ENCODE measurements at regions not wholly inside any gene's neighbourhood (a gene's known extent, or its start where the extent isn't known, plus 50 kb on each side); places are given as distances from the start of the nearest gene placed in this dataset.
A peak's percentile ranks its signal among the peaks of the same experiment; 100 is the strongest.

DNA sequence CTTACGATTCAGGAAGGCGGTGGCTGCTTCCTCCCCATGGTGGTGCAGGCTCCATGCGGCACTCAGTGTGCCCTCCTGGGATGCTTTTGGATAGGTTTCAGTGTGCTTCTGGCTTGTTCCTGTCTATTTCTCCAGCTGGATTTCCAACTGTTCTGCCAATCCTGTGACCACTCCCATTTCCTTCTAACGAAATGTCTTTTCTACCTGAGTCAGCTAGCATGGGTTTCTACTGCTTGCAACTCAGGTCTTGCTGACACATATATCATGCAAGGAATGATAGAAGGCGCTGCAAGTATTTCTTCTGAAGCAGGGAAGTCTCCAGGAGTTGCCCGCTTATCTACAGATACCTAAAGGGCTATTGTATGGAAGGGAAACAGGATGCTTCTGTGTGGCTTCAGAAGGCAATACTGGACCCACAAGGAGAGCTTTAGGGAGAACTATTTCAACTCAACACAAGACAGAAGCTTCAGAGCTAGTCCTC, 244.4 kb downstream of the OPA1 start:
- Histone ChIP-seq H3K4me3 (no peak overlapping the region), H3K4me1 (replicated peaks in 1 of 2) (no peaks in the 10 kb centered on the region), H3K27ac (no peak overlapping the region)
- in situ Hi-C loops (cut with MboI; ENCODE audit: low pct_unique_long_range_greater_than_20kb in 2 of 9, low sequenced_read_pairs in 9 of 9, unreplicated experiment in 9 of 9) = no loop called here
- 39 to 99% (median 90%) methylated on average over 2 to 5 of the region's 6 CpGs; no CpG with 5 or more reads in 3 of the 10 experiments for WGBS, 10 experiments
- no peak for ATAC-seq (replicated peaks in 6 of 8)

DNA sequence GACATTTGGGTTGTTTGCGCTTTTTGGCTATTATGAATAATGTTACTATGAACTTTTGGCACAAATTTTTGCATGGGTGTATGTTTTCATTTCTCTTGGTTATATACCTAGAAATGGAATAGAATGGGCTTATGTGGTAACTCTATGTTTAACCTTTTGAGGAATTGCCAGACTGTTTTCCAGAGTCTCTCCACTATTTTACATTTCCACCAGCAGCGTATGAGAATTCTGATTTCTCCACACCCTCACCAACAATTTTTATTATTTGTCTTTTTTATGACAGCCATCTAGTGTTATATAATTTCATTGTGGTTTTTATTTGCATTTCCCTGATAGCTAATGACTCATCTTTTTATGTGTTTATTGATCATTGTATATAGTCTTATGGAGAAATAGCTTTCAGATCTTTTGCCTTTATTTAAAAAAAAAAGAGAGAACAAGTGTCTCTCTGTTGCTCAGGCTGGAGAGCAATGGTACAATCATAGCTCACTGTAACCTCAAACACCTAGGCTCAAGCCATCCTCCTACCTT, 247.2 kb downstream of the OPA1 start:
- WGBS, 10 experiments = 79 to 100% (median 100%) methylated on average over 1 to 2 of the region's 2 CpGs; no CpG with 5 or more reads in 2 of the 10 experiments
- Histone ChIP-seq H3K27ac (no peak overlapping the region), H3K4me3 (no peak overlapping the region), H3K4me1 (replicated peaks in 1 of 2) (peaks cover 0 to 2% of the 10 kb centered on the region in 2 donors)
- in situ Hi-C loops (cut with MboI; ENCODE audit: low pct_unique_long_range_greater_than_20kb in 2 of 9, low sequenced_read_pairs in 9 of 9, unreplicated experiment in 9 of 9) = no loop called here
- ATAC-seq (replicated peaks in 6 of 8) = no peak

DNA sequence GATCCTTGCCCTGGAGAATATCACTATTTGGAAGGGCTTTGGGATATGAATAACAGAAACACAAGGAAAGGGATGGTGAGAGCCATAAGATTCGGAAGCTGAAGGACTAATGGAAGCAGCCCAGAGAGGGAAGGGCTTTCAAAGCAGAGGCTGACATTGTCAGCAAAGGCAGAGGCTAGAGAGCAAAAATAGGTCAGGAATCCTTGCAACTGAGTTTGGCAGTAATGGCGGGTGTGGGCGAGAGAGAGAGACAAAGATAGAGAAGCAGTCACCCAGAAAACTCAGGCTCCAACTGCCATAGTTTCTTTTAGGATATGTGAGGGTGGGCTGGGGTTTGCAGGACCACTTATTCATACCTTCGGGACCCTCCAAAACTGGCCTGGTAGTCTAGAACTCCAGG, 248.6 kb downstream of the OPA1 start:
- 21 to 100% (median 95%) methylated on average over 1 to 4 of the region's 4 CpGs; no CpG with 5 or more reads in 3 of the 10 experiments for WGBS, 10 experiments

DNA sequence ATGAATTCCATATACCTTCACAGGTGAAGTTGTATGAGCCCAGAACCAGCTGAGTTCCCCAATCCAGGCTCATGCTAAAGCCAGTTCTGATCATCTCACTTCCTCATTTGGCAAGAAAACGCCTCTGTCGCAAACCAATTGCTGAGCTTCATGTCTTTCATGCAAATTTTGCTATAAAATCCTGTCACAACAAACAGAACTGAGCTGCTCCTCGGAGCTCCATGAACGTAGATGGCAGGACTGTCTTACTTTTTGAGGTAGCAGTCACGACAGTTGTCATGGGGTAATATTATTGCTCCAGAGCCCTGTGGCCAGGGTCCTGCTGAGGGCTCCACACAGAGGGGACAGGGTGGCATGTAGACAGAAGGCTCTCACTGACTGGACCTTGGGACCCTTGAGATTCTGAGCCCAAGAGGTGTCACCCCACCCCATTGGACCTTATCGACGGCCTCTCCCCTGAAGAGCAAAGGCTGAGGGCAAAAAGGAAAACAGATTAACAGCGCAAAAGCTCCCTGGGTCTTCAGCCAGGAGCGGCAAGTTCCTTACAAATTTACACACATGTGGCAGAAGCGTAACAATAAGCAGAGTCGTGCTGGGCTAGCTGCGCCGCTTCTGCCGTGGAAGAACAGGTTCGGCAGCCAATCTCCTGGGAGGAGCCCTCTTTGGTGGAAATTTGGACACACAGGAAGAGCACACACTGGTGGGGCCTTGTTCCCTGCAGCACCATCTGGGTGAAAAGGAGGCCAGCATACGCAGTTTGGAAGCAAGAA, 249.2 kb downstream of the OPA1 start:
- WGBS, 10 experiments = 8 to 100% (median 90%) methylated on average over 1 to 7 of the region's 16 CpGs; no CpG with 5 or more reads in 1 of the 10 experiments
- in situ Hi-C loops (cut with MboI; ENCODE audit: low pct_unique_long_range_greater_than_20kb in 2 of 9, low sequenced_read_pairs in 9 of 9, unreplicated experiment in 9 of 9) = no loop called here
- peak in 1 of 8 experiments; percentile 73 for ATAC-seq (replicated peaks in 6 of 8)
- Histone ChIP-seq H3K4me1 (replicated peaks in 1 of 2) (peaks cover 0 to 2% of the 10 kb centered on the region in 2 donors), H3K27ac (no peak overlapping the region), H3K4me3 (no peak overlapping the region)

More for the DNA sequence above, 248.6 kb downstream of the OPA1 start:
- peaks cover 0 to 2% of the 10 kb centered on the region in 2 donors for H3K4me1 ChIP-seq (replicated peaks in 1 of 2)
- no peak overlapping the region for H3K4me3 ChIP-seq
- no peak for ATAC-seq (replicated peaks in 6 of 8)
- in situ Hi-C loops (cut with MboI; ENCODE audit: low pct_unique_long_range_greater_than_20kb in 2 of 9, low sequenced_read_pairs in 9 of 9, unreplicated experiment in 9 of 9) = no loop called here
- no peak overlapping the region for H3K27ac ChIP-seq

DNA sequence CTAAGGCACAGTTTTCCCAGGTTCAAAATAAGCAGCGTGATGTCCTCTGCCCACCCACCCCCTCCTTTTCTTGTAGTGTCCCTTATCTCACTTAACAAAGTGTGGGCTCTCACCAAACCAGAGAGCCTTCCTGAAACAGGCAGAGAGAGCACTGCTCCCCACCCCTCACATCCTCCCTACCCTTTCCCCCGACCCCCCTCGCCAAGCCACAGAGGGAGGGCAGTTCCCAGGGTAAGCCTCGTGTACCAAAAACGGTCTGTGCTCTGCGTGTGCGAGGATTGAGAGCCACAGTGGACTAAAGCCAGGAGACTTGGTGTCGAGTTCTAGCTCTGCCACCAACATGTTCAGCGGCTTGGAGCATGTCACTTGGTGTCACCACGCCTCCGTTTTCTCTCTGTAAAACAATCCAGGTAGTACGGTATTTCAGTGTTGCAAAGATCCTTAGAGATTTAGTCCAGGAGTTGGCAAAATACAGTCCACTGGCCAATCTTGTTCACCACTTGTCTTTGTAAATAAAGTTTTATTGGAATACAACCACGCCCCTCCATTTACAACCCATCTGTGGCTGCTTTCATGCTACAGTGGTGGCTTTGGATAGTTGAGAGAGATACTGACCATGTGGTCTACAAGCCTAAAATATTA, 249.9 kb downstream of the OPA1 start:
- ATAC-seq (replicated peaks in 6 of 8) = no peak
- in situ Hi-C loops (cut with MboI; ENCODE audit: low pct_unique_long_range_greater_than_20kb in 2 of 9, low sequenced_read_pairs in 9 of 9, unreplicated experiment in 9 of 9) = no loop called here
- 45 to 100% (median 93%) methylated on average over 1 to 8 of the region's 13 CpGs; no CpG with 5 or more reads in 1 of the 10 experiments for WGBS, 10 experiments
- H3K4me3 ChIP-seq = no peak overlapping the region
- H3K27ac ChIP-seq = no peak overlapping the region
- peaks cover 0 to 2% of the 10 kb centered on the region in 2 donors for H3K4me1 ChIP-seq (replicated peaks in 1 of 2)

DNA sequence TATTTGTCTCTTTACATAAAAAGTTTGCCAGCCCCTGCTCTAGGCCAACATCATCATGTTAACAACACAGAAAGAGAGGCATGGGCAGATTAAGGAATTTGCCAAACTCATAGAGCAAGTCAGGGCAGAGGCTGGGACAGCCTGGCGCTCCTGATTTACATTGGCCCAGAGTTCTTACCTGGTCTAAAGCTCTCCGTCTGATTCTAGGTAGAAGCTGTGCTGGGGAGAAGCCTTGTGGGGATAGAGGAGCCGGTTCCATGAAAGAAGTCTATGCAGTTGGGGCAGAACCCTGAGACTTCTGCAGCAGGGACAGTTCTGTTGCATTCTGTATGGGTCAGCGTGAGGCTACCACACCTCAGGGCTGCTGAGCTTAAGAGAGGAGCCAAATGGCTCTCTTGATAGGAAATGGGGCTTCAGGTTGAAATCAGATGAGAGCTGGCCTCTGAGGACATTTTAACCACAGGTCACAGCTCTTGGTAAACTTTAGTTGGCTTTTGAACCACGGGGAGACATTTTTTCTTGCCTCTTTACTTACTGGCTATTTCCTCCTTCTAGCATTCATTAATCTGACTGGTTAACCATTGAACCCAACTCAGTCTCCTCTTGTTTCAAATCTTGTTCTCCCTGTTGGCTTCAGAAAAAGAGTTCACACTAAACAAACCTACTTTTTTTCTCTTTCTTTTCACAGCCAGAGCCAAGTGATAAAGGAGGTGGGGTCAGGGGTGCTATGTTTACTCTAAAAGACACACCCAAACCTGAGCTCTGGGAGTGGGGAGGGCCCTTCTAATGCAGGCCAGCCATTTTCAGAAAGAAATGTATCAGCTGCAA, 250.7 kb downstream of the OPA1 start:
- no peak for ATAC-seq (replicated peaks in 6 of 8)
- Histone ChIP-seq H3K4me1 (replicated peaks in 1 of 2) (peaks cover 0 to 2% of the 10 kb centered on the region in 2 donors), H3K4me3 (no peak overlapping the region), H3K27ac (no peak overlapping the region)
- in situ Hi-C loops (cut with MboI; ENCODE audit: low pct_unique_long_range_greater_than_20kb in 2 of 9, low sequenced_read_pairs in 9 of 9, unreplicated experiment in 9 of 9) = no loop called here
- WGBS, 10 experiments = 0 to 100% (median 74%) methylated on average over 1 to 4 of the region's 5 CpGs; no CpG with 5 or more reads in 5 of the 10 experiments

DNA sequence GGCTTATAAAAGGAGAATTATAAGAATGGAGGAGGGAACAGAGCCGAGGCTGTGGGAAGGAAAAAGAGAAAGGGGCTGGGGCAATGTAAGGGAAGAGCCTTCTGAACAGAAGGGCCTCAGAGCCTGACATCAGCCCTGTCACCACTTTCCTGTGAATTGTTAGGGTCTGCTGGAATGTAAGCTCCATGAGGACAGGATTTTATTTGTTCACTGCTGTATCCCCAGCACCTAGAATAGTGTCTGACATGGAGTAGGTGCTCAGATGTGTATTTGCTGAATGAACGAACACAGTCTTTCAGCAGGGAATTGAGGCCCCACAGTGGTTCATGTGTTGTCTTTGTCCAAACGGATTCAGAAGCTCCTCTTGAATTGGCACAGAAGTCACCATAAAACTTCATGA, 251.5 kb downstream of the OPA1 start:
- Histone ChIP-seq H3K4me3 (no peak overlapping the region), H3K27ac (no peak overlapping the region), H3K4me1 (replicated peaks in 1 of 2) (peaks cover 0 to 2% of the 10 kb centered on the region in 2 donors)
- in situ Hi-C loops (cut with MboI; ENCODE audit: low pct_unique_long_range_greater_than_20kb in 2 of 9, low sequenced_read_pairs in 9 of 9, unreplicated experiment in 9 of 9) = no loop called here
- ATAC-seq (replicated peaks in 6 of 8) = no peak
- WGBS, 10 experiments = 64 to 96% (median 81%) methylated on average over 1 to 3 of the region's 3 CpGs; no CpG with 5 or more reads in 3 of the 10 experiments

DNA sequence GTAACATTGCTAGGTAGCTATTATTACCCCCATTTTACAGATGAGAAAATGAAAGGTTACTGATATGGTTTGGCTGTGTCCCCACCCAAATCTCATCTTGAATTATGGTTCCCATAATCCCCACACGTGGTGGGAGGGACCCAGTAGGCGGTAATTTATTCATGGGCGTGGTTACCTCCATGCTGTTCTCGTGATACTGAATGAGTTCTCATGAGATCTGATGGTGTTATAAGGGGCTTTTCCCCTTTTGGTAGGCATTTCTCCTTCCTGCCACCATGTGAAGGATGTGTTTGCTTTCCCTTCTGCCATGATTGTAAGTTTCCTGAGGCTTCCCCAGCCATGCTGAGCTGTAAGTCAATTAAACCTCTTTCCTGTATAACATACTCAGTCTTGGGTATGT, 252.1 kb downstream of the OPA1 start:
- Histone ChIP-seq H3K4me1 (replicated peaks in 1 of 2) (peaks cover 0 to 2% of the 10 kb centered on the region in 2 donors), H3K27ac (no peak overlapping the region), H3K4me3 (no peak overlapping the region)
- in situ Hi-C loops (cut with MboI; ENCODE audit: low pct_unique_long_range_greater_than_20kb in 2 of 9, low sequenced_read_pairs in 9 of 9, unreplicated experiment in 9 of 9) = no loop called here
- ATAC-seq (replicated peaks in 6 of 8) = no peak
- 41 to 96% (median 72%) methylated on average over 2 to 4 of the region's 4 CpGs; no CpG with 5 or more reads in 6 of the 10 experiments for WGBS, 10 experiments

DNA sequence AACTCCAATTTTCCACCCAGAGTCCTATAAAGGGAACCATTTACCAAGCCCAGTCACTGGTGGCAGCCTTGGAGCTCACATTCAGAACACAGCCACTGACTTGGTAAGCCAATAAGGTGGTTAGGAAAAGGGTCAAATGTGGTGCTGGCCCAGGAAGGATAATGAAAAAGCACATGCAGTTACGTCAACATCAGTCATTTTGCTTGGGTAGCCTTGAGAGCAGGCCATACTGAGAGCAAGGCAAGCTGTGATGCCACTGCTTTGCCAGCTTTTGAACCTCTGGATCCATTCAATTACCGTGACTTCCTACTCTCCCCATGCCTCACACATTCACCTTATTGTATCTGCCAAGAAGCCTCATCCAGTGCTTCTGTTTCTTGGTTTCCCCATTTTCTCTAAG, 253.6 kb downstream of the OPA1 start:
- Histone ChIP-seq H3K4me3 (no peak overlapping the region), H3K27ac (no peak overlapping the region), H3K4me1 (replicated peaks in 1 of 2) (peaks cover 0 to 2% of the 10 kb centered on the region in 2 donors)
- in situ Hi-C loops (cut with MboI; ENCODE audit: low pct_unique_long_range_greater_than_20kb in 2 of 9, low sequenced_read_pairs in 9 of 9, unreplicated experiment in 9 of 9) = no loop called here
- no peak for ATAC-seq (replicated peaks in 6 of 8)
- 50 to 100% (median 90%) methylated on average over 1 to 2 of the region's 2 CpGs for WGBS, 10 experiments

DNA sequence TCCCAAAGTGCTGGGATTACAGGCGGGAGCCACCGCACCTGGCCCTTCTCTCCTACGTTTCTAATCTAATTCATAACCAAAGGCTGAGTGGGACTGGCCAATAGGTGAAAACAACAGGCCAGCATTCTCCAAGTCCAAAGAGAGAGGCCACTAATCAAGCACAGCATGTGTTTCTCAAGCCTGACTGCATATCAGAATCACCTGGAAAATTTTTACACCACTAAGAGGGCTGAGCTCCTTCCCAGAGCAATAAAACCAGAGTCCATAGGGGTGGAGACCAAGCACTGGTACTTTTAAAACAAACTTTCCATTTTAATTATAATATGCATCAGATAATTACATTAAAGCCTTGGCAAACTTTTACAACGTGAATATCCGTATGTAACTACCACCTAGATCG, 254.4 kb downstream of the OPA1 start:
- H3K27ac ChIP-seq = no peak overlapping the region
- H3K4me1 ChIP-seq (replicated peaks in 1 of 2) = peaks cover 0 to 9% of the 10 kb centered on the region in 2 donors
- peak in 1 of 8 experiments; percentile 41 for ATAC-seq (replicated peaks in 6 of 8)
- WGBS, 10 experiments = 10 to 100% (median 100%) methylated on average over 1 to 4 of the region's 6 CpGs; no CpG with 5 or more reads in 1 of the 10 experiments
- no peak overlapping the region for H3K4me3 ChIP-seq
- in situ Hi-C loops (cut with MboI; ENCODE audit: low pct_unique_long_range_greater_than_20kb in 2 of 9, low sequenced_read_pairs in 9 of 9, unreplicated experiment in 9 of 9) = no loop called here

DNA sequence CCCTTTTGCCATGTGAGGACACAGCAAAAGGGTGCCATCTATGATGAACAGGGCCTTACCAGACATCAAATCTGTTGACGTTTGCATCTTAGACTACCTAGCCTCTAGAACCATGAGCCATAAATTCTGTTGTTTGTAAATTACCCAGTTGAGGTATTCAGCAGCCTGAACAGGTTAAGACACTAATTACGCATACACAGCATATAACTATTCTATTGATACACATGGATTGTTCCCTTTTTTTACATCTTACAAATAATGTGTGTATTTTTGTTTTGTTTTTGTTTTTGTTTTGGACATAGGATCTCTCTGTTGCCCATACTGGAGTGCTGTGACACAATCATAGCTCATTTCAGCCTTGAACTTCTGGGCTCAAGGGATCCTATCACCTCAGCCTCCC, 255.5 kb downstream of the OPA1 start:
- peaks cover 0 to 13% of the 10 kb centered on the region in 2 donors for H3K4me1 ChIP-seq (replicated peaks in 1 of 2)
- H3K27ac ChIP-seq = no peak overlapping the region
- in situ Hi-C loops (cut with MboI; ENCODE audit: low pct_unique_long_range_greater_than_20kb in 2 of 9, low sequenced_read_pairs in 9 of 9, unreplicated experiment in 9 of 9) = no loop called here
- no peak for ATAC-seq (replicated peaks in 6 of 8)
- WGBS, 10 experiments = 80 to 100% (median 100%) methylated on average over 1 to 2 of the region's 2 CpGs; no CpG with 5 or more reads in 1 of the 10 experiments
- no peak overlapping the region for H3K4me3 ChIP-seq

DNA sequence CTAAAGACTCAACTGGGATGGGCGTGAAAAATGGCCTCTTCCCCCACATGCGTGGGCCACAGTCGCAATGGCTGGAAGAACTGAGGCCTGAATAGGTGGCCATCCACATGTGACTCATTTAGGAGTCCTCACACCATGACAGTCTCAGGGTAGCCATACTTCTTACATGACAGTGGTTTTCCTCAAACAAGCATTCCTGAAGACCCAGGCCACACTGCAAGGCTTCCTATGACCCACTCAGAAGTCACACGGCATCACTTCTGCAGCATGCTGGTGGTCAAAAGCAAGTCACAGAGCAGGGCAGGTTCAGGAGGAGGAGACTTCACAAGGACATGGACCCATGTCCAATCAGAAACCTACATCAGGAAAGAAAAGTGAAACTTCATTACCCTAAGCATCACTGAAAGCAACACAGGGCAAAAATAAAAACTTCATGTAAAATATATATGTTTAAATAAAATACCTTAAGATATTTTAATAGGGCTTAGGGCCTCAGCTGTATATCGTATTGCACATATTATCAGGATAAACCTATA, 257.1 kb downstream of the OPA1 start:
- H3K27ac ChIP-seq = no peak overlapping the region
- 57 to 100% (median 90%) methylated on average over 1 to 5 of the region's 5 CpGs; no CpG with 5 or more reads in 1 of the 10 experiments for WGBS, 10 experiments
- no peak overlapping the region for H3K4me3 ChIP-seq
- ATAC-seq (replicated peaks in 6 of 8) = peak in 2 of 8 experiments; percentile 15 to 20
- peaks cover 0 to 10% of the 10 kb centered on the region in 2 donors for H3K4me1 ChIP-seq (replicated peaks in 1 of 2)
- in situ Hi-C loops (cut with MboI; ENCODE audit: low pct_unique_long_range_greater_than_20kb in 2 of 9, low sequenced_read_pairs in 9 of 9, unreplicated experiment in 9 of 9) = no loop called here
